HUES48 (cell line): ENCODE measurements at regions not wholly inside any gene's neighbourhood (a gene's known extent, or its start where the extent isn't known, plus 50 kb on each side); places are given as distances from the start of the nearest gene placed in this dataset.

Source experiments
- H3K27ac ChIP-seq: one replicate; pipeline ENCODE4 v1.7.0; 2013; ENCODE audit warnings: low read depth, low read length, inconsistent platforms
- H3K27me3 ChIP-seq: 2 replicates; pipeline ENCODE4 v1.6.1; 2013; ENCODE audit warnings: mild to moderate bottlenecking, low read length; ENCODE audit not compliant: control insufficient read depth, insufficient read depth
- H3K36me3 ChIP-seq: 2 replicates; pipeline ENCODE4 v1.6.1; 2013; ENCODE audit warnings: low read length; ENCODE audit not compliant: control insufficient read depth, insufficient read depth
- H3K4me1 ChIP-seq: 2 replicates; pipeline ENCODE4 v1.6.1; 2013; ENCODE audit warnings: mild to moderate bottlenecking, low read length; ENCODE audit not compliant: control insufficient read depth, insufficient read depth
- H3K4me3 ChIP-seq: 2 replicates; pipeline ENCODE4 v1.5.1; 2013; ENCODE audit warnings: mild to moderate bottlenecking, low read depth, low read length
- H3K9ac ChIP-seq: 2 replicates; pipeline ENCODE4 v1.6.1; 2013; ENCODE audit warnings: mild to moderate bottlenecking, low read depth, low read length, moderate library complexity
- H3K9me3 ChIP-seq: 2 replicates; pipeline ENCODE4 v1.6.1; 2013; ENCODE audit warnings: low read length; ENCODE audit not compliant: control insufficient read depth, insufficient read depth

GRCh38 chr11:95434009-95434408, 203.0 kb upstream of the SESN3 start:
- Histone ChIP-seq H3K4me1 (no peaks in the 10 kb centered on the region), H3K36me3 (no peaks in the 10 kb centered on the region), H3K27me3 (no peaks in the 10 kb centered on the region), H3K9me3 (no peaks in the 10 kb centered on the region), H3K4me3 (no peak overlapping the region), H3K9ac (no peak overlapping the region), H3K27ac (no peak overlapping the region)

GRCh38 chr11:95432714-95433503, 201.9 kb upstream of the SESN3 start:
- no peak overlapping the region for H3K9ac ChIP-seq
- H3K9me3 ChIP-seq = no peaks in the 10 kb centered on the region
- H3K4me1 ChIP-seq = no peaks in the 10 kb centered on the region
- H3K4me3 ChIP-seq = no peak overlapping the region
- no peaks in the 10 kb centered on the region for H3K27me3 ChIP-seq
- H3K36me3 ChIP-seq = no peaks in the 10 kb centered on the region
- no peak overlapping the region for H3K27ac ChIP-seq

- Histone ChIP-seq H3K9ac (no peak overlapping the region), H3K27me3 (no peaks in the 10 kb centered on the region), H3K27ac (no peak overlapping the region)
Measured at GRCh38 chr11:95429376-95429907, 198.4 kb upstream of the SESN3 start.

GRCh38 chr11:95426823-95427462, 195.9 kb upstream of the SESN3 start:
- Histone ChIP-seq H3K9me3 (no peaks in the 10 kb centered on the region), H3K27me3 (no peaks in the 10 kb centered on the region)

More at GRCh38 chr11:95429376-95429907, 198.4 kb upstream of the SESN3 start:
- Histone ChIP-seq H3K36me3 (no peaks in the 10 kb centered on the region), H3K4me3 (no peak overlapping the region), H3K9me3 (no peaks in the 10 kb centered on the region), H3K4me1 (peaks cover 10% of the 10 kb centered on the region)

GRCh38 chr11:95419915-95420314, 188.9 kb upstream of the SESN3 start:
- H3K9ac ChIP-seq = no peak overlapping the region
- H3K9me3 ChIP-seq = no peaks in the 10 kb centered on the region
- H3K4me1 ChIP-seq = no peaks in the 10 kb centered on the region
- no peak overlapping the region for H3K27ac ChIP-seq
- H3K4me3 ChIP-seq = no peak overlapping the region
- no peaks in the 10 kb centered on the region for H3K27me3 ChIP-seq
- no peaks in the 10 kb centered on the region for H3K36me3 ChIP-seq

More at GRCh38 chr11:95426823-95427462, 195.9 kb upstream of the SESN3 start:
- H3K4me1 ChIP-seq = peaks cover 10% of the 10 kb centered on the region
- no peak overlapping the region for H3K9ac ChIP-seq
- no peaks in the 10 kb centered on the region for H3K36me3 ChIP-seq
- H3K4me3 ChIP-seq = no peak overlapping the region
- H3K27ac ChIP-seq = no peak overlapping the region

GRCh38 chr11:95418916-95419315, 187.9 kb upstream of the SESN3 start:
- H3K9me3 ChIP-seq = no peaks in the 10 kb centered on the region
- no peak overlapping the region for H3K27ac ChIP-seq
- no peaks in the 10 kb centered on the region for H3K4me1 ChIP-seq
- no peak overlapping the region for H3K4me3 ChIP-seq
- H3K27me3 ChIP-seq = no peaks in the 10 kb centered on the region
- no peaks in the 10 kb centered on the region for H3K36me3 ChIP-seq
- H3K9ac ChIP-seq = no peak overlapping the region

GRCh38 chr11:95417832-95418231, 186.8 kb upstream of the SESN3 start:
- no peak overlapping the region for H3K27ac ChIP-seq
- H3K4me3 ChIP-seq = no peak overlapping the region
- no peaks in the 10 kb centered on the region for H3K4me1 ChIP-seq
- no peak overlapping the region for H3K9ac ChIP-seq
- H3K27me3 ChIP-seq = no peaks in the 10 kb centered on the region
- H3K9me3 ChIP-seq = no peaks in the 10 kb centered on the region
- H3K36me3 ChIP-seq = no peaks in the 10 kb centered on the region

GRCh38 chr11:95415837-95416304, 184.9 kb upstream of the SESN3 start:
- no peaks in the 10 kb centered on the region for H3K27me3 ChIP-seq
- no peak overlapping the region for H3K9ac ChIP-seq
- H3K4me1 ChIP-seq = no peaks in the 10 kb centered on the region
- H3K9me3 ChIP-seq = no peaks in the 10 kb centered on the region
- no peak overlapping the region for H3K4me3 ChIP-seq
- H3K36me3 ChIP-seq = no peaks in the 10 kb centered on the region
- no peak overlapping the region for H3K27ac ChIP-seq

GRCh38 chr11:95414217-95414616, 183.2 kb upstream of the SESN3 start:
- Histone ChIP-seq H3K27me3 (no peaks in the 10 kb centered on the region), H3K36me3 (no peaks in the 10 kb centered on the region), H3K9me3 (no peaks in the 10 kb centered on the region), H3K4me1 (no peaks in the 10 kb centered on the region), H3K27ac (no peak overlapping the region), H3K4me3 (no peak overlapping the region), H3K9ac (no peak overlapping the region)

- Histone ChIP-seq H3K27me3 (no peaks in the 10 kb centered on the region), H3K9ac (no peak overlapping the region), H3K9me3 (no peaks in the 10 kb centered on the region), H3K4me3 (no peak overlapping the region), H3K4me1 (no peaks in the 10 kb centered on the region), H3K27ac (no peak overlapping the region), H3K36me3 (no peaks in the 10 kb centered on the region)
Measured at GRCh38 chr11:95413761-95414160, 182.8 kb upstream of the SESN3 start.

GRCh38 chr11:95413021-95413420, 182.0 kb upstream of the SESN3 start:
- Histone ChIP-seq H3K4me1 (no peaks in the 10 kb centered on the region), H3K27ac (no peak overlapping the region), H3K9me3 (no peaks in the 10 kb centered on the region), H3K36me3 (no peaks in the 10 kb centered on the region), H3K9ac (no peak overlapping the region), H3K27me3 (no peaks in the 10 kb centered on the region), H3K4me3 (no peak overlapping the region)
